ENCODE measurements at regions not wholly inside any gene's neighbourhood (a gene's known extent, or its start where the extent isn't known, plus 50 kb on each side); places are given as distances from the start of the nearest gene placed in this dataset.
"Not testable (repeated sequence)": the region's sequence is repeated elsewhere in the genome, so short reads cannot be mapped to it uniquely, and the experiment has no call there.

DNA sequence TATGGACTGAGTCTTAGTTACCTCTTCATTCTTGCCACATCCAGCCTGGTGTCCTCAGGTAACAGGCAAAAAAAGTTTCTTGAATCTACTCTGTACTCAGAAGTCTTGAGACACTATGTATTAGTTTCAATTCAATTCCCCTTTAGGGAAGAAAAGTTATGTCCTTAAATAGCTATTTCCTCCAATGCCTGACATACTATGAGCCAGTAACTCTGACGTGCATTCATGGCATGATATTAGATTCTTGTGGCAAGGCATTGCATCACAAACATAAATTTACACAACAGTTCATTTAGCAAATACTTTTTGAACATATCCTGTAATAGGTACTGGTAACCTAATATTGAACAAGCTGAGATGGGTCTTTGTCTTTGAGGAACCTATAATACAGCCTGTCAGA is 109.3 kb upstream of the FOXB1 start:
- no peak for DNase-seq

DNA sequence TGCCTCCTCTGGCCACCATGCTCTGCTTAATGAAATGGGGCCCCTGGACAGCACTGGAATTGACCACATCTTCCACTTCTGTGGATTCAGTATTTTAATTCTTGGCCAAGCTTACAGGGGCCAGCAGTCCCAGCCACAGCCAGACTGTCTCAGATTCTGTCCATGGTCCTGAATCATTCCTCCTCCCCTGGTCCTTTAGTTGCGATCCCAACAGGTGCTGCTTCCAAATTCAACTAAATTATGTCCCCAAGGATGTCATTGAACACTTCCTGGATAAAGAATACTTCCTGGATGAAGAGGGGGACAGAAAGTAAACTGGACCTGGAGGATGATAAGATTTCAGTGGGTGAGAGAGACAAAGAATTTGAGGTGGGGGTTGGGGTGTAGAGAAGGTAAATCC is 111.1 kb upstream of the FOXB1 start:
- DNase-seq, result no peak

DNA sequence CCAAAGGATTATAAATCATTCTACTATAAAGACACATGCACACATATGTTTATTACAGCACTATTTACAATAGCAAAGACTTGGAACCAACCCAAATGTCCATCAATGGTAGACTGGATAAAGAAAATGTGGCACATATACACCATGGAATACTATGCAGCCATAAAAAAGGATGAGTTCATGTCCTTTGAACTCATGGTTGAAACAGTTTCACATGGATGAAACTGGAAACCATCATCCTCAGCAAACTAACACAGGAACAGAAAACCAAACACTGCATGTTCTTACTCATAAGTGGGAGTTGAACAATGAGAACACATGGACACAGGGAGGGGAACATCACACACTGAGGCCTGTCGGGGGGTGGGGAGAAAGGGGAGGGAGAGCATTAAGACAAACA is 116.2 kb upstream of the FOXB1 start:
- not testable (repeated sequence) for DNase-seq

DNA sequence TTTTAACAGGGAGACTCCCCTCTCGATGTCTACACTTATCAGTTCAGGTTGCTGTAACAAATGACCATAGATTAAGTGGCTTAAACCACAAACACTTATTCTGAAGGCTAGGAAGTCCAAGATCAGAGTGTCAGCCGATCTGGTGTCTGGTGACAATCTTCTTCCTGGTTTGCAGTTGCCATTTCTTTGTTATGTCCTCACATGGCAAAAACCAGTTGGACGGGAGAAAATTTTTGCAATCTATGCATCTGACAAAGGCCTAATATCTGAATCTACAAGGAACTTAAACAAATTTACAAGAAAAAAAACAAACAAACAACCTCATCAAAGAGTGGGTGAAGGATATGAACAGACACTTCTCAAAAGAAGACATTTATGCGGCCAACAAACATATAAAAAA is 116.9 kb upstream of the FOXB1 start:
- no peak for DNase-seq

DNA sequence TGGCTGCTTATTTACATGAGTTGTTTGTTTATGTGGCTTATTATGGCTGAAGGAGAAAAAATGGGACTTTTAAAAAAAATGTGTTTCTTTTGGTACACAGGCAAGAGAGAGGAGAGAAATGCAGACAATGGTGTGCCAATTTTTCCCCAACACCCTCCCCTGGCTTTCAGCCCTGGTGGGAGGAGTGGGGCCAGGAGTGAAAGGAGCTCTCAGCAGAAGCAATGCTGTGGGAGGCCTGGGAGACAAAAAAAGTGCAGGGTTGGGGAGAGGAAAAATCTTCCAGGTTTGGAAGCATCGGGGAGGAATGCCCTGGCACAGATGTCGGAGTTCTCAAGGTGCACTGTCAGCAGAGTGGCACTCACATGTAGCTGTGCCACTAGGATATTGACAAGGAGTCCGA is 117.7 kb upstream of the FOXB1 start:
- no peak for DNase-seq

DNA sequence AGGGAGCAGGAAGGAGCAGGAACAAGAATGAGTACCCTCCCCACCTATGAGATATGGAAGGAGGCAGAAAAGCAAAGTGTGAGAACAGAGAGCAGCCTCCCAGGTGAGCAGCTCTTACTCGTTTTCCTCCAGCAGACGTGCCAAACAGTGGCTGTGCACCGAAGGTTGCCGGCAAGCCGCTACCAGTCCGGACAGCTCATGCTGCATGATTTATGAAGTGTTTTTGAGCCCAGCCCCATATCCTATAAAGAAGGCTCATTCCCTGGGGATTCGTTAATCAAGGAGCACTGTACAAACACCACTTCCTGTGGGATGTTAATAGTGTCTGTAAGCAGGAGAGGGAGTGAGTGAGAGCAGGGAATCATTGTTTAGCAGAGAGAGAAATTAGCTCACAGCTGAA is 118.3 kb upstream of the FOXB1 start:
- peak; percentile 69 for DNase-seq

DNA sequence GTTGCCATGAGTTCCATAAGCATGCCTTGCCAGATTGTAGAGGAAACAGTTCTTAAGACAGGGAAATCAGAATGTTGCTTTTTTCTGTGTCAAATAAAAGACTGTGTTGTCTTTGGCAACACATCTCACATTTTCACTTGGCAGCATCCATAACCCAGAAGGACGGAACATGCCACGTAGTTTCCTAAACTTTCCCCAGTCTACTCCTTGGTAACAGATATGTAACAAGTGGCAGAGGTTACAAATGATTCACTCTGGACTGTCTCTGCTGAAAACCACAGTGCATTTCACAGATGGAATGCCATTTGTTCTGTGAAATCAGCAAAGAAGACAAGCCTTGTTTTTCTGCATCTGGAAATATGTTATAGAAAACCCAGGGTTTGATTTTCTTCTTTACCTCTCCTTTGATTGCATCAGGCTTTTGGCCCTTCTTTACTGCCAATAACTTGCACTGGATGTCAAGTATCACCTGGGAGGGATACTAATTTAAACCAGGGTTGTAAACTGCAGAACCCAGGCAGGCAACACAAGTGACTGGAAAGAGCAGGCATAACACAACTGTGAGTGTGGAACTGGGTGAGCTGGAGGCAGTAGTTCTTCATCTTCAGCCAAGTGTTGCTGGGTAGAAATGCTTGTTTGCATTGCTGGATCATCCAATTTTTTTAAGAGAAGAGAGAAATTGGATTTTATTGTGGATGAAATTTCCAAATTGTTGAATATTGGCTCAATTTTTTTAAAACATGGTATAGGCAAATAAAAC is 124.4 kb upstream of the FOXB1 start:
- DNase-seq, result no peak

DNA sequence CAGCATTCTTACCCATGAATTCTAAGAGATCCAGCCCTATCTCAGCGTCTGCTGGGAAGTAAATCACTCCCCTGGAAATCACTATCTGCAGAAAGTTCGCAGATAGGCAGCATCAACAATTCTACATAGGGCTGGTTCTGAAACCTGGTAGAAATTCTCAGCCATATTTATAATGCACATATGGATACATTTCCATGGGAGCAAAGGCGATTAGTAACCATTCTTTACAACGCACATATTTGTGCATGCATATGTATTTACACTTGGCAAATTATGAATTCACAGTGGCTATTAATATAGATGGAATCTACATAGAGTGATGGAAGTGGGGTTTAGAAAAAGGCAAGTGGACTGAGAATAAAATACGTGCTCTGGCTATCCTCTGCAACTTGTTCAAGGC is 128.0 kb upstream of the FOXB1 start:
- no peak for DNase-seq

DNA sequence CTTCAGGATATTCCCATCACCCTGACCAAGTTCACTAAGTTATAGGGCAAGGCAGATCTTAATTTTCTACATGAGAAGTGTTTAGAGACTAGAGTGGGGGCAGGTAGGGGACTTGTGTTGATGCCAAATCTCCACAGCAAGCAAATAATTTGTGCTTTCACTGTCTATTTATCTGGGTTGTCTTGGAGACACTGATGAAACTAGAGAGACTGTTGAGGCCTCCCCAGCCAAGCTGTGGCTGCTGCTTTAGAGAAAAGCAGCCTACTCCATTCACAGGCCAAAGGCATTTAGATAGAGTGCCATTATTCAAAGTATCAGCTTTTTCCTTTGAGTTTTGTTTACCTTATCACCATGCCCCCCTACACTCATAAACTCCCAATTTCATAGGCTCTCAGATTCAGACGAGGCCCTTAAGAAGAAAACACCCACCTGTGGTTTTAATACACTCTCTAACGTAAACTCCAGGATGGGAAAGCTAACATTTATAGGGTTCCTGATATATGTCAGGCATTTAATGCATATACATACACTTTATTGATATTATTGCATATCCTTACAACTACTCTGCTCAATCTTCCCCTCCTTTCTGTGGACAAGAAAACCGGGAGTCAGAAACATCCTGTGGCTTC is 130.4 kb upstream of the FOXB1 start:
- DNase-seq, result no peak

DNA sequence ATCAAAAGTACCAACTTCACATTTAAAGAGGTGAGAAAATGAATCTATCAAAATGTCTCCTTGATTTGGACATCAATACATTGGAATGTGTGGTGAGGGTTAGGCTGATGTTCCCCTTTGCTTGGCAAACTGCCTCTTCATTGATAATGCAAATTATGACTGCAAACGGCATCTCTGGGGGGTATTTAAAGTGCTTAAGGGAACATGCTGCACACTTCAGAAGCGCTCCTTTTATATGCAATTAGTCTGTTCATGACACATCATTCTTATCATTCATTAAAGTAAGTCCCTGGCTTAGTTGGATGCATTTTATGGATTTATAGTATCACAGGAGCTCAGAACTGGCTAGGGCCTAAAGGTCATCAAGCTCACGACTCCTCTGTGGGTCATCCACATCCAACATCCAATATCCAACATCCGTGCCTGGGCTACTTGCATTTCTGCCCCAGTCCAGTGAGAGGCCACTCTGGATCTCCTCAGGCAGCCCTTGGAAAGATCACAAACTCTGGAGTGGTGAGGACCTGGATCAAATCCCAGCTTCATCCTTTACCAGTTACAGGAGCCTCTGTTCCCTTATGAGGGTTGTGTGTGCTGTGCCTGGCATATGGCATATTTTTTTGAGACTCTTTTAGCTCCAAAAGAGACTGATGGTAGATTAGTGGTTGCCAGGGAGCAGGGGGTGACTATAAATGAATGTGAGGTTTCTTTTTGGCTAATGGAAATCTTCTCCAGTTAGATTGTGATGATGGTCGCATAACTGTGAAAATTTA is 136.8 kb upstream of the FOXB1 start:
- no peak for DNase-seq

DNA sequence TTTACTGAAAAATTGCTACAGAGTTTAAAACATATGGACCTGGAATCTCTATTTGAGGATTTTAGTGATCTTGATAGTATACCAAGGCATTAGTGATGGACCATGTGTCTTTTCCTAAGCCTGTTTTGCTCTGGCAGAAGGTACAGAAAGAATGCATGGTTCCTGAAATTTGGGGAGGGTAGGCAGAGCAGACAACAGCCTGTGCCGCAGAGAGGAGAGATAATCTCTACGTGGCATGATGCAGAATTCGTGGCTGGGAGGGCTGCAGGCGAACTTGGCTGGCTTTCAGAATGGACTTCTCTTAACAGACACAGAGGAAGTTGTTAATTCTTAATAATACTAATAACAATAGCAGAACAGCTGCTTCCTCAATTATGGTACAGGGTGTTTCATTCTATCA is 137.5 kb upstream of the FOXB1 start:
- no peak for DNase-seq

DNA sequence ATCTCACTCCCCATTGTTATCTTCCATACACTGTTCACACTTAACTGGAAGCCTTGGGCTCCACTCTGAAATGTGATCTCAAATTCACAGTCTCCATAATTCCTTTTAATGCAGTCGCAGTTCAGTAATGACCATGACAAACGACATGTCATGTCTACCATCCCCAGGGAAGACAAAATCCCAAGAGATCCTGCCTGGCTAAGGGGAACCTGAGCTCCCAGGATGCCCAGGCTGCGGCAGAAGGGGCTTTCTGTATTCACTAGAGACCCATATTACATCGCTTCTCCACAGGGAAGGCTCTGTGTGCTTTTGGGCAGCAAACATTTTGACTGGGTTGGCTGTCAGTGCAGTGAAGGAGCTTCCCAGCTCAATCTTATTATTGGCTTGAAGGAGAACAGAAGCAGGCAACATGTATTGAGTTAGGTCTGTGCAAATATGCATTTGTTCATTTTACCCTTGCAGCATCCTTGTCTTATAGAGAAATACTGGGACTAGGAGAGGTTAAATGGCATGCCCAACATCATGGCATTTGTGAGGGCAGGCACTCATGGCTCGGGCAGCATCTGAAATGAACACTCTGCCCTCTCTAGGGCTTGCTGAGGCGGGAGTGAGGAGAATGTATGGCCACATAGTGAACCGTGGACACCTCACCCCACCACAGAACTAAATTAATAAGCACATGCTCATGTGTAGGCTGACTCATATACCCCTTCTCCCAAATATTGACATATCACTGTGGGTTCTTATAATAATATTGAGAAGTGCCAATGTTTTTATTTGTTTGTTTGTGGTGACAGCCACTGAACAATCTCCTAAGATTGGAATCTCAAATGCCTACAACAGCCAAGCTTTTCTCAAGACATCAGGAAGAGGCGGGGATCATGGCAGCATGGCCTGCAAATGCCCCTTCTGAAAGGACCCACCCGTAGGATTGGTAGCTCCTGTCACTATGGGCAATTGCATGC is 141.6 kb upstream of the FOXB1 start:
- no peak for DNase-seq

DNA sequence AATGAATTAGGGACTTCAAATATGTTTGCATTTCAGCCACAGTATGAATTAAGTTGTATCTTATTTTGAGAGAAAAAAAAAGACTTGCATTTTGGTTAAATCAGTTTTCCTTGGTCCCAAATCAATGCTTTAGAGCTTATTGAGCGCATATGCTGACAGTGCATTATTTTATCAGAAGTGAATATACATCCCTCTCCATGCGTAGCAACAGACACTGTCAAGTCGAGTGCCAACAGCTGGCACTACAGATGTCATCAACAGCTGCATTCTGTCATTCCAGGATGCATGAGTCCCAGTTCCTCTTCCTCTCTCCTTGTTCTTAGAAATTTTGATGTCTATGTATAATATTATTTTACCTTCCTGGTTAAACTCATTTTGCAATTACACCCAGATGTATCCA is 156.1 kb upstream of the FOXB1 start:
- DNase-seq, result no peak

DNA sequence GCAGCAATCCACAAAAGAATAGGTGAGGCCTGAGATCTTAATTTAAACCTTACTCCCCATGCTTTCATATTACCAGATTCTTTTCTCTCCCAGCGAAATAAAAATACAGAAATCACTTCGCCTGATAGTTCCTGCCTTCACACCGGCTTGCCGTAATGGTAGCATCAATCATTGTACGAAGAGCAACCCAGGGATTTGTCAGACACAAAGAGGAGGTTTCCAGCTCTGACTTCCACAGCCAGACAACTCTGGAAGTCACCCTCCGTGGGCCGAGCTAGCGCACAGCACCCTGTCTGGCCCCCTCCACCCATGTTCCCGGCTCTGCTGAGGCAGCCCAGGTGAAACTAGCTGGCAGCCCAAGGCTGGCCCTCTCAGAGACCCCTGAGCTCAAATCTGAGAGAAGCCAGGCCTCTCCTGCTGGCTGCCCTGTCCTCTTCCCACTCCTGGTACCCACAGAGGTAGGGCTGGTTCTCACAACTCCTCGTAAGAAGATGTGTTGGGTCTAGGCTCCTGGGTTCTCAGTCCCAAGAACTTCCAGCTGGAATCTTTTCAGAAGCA is 156.9 kb upstream of the BNIP2 start:
- no peak for DNase-seq

DNA sequence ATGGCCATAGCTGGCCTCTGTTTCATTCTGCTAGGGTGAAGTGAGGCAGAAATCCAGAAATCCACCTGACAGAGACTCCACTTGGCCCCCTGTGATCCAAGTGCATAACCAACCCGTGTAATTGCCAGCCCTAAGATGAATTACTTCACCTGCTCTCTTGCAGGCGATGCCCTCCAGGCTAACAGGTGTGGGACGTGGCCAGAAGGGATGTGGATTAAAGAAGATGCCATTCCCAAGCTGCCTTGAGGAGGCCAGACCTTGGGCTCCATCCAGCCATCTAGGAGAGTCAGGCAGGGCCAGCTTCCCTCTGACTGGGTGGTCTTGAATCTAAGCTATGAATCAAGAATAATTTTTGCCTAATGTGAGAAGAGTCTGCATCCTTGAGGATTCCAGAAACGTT is 154.5 kb upstream of the BNIP2 start:
- DNase-seq, result no peak

DNA sequence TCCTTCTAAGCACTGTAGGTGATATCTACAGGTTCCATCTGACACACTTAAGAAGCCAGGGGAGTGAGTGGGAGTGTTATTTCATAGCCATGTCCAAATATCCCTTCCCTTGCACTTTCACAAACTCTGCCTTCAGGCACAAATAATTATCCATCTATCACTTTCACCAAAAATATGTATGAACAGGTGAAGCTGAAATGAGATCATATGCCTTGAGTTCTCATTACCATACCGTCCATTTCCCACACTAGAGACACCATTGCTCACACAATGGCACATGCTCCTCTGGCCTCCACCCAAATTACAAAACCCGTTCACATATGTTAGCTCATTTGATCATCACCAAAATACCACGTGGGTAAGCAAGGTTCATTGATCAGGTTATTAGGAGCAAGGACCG is 151.9 kb upstream of the BNIP2 start:
- no peak for DNase-seq

DNA sequence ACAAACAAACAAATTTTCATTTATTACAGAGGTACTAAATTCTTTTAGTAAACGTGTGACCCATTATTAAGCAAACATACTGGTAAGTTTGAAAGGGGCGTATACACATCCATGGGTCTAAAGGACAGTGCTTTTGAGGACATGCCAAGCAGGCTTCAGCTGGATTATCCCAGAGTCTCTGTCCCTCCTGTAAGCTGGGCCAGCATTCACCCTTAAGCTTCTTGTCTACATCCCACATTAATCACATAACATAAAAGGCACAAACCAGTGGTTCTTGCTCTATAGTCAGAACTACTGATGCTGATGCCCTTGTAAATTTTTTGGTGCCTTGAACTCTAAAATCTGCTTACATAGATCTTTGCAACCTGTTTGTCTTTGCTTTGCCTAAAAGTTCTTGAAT is 150.8 kb upstream of the BNIP2 start:
- DNase-seq, result no peak

DNA sequence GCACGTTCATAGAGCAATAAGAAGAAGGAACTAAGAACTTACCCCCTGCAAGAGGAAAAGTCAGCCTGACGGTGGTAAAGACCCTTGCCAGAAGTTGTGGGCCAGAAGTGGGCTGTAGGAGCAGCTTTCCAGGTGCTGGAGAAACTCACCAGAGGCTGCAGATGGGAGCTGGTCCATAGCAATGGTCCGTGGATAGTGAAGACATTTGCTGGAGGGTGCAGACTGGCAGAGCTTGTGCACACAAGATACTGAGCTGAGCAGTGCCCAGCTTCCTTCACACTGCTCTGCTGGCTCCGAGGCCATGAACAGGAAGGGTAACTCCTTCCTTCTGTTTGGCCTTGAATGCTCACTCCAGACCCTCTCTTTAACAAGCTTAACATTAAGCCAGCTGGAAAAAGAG is 149.8 kb upstream of the BNIP2 start:
- no peak for DNase-seq

DNA sequence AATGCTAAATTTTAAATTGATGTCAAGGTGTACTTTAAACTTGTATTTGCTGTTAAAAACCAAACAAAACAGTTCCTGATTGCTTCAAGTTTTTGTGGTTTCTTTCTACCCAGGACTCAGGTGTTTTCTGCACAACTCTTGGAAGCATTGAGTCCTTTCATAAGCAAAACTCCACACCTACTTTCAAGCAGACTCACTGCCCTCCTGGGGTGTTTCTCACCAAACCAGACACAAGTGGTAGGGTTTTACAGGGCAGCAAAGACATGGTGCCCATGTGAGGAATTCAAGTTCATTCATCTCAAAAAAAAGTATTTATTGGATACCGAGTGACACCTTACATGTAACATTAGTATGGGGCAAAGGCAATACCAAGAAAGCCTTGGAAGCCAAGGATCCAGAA is 146.7 kb upstream of the BNIP2 start:
- no peak for DNase-seq

DNA sequence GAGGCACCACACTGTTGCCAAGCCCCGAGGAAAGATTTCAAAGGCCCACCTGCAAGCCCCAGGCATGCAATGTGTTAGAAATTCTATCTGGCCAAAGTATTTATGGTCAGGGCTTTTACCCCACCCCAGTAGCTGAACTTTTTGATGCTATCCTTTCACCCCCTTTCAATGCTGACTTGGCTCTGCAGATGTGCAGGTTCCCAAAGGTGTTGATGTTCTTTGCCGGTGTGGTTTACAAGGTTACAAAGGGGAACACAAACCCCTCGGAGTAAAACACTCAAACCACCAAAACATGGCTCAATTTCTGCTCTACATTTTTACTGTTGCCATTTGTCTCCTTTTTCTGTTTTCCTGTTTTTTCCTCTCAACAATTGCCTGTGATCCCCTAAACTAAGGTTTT is 145.4 kb upstream of the BNIP2 start:
- no peak for DNase-seq

DNA sequence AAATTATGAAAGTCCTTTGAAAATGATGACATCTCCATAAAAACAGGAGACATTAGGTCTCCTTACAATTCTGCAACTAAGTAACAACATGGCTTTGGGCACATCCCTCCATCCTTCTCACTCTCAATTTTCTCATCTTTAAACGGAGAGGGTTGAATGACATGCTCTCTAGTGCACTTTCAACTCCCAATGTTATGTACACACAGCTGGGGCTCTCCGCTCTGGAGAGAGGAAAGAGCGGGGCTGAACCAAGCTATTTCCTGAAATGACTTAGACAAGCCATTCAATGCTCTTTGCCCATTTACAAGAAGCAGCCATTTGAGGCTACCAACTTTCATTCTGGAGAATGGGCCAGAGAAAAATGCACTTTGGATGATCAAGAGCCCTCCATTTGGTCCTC is 144.2 kb upstream of the BNIP2 start:
- DNase-seq, result no peak

DNA sequence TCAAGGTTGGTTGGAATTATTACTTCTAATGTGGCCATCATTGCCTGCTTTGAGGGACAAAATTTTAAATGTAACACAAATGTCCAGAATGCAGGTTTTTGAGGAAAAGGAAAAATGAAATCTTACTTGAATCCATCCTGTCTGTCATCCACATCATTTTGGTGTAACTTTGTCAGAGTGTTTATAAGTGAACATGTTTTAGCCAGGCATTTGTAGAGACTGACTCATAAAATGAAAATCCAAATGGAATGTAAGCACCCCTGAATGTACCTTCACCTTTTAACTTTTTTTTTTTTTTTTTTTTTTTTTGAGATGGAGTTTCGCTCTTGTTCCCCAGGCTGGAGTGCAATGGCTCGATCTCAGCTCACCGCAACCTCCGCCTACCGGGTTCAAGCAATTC is 141.8 kb upstream of the BNIP2 start:
- no peak for DNase-seq

DNA sequence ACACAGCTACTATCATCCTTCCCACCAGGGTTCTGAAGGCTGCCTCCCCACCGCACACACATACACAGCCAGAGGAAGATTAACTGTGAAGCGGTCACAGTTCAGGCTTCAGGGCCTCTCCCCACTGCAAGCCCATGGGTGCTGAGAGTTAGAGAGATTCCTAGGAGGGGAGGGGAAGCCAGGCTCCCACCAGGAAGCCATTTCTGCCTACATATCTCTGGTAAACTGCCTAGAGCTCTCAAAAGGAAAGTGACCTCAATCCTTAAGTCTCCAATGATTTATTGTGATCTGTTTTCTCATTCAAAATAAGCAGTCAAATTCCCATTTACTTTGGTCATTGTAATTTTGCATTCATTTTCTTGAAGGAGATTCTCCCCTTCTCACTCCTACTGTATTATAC is 141.0 kb upstream of the BNIP2 start:
- no peak for DNase-seq
